ENCODE measurements at regions not wholly inside any gene's neighbourhood (a gene's known extent, or its start where the extent isn't known, plus 50 kb on each side); places are given as distances from the start of the nearest gene placed in this dataset.

DNA sequence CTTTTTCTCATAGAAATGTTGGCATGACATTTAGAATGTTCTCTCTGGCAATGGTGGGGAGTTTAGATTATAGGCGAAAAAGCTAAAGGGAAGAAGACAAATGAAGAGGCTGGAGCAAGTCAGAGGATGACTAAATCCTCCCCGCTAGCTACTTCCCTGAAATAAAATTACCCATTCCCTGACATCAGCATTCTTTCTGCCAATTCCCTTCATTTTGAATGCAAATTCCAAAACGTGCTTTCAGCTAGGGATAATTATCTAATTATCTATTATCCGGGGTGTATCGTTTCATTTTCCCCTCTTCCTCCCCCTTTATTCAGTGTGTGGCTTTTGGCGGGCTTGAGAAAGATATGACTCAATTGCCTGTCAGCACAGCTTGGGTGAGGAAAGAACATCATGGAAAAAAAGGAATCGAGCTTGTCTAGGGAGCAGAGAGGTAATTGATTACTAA lies 672.3 kb downstream of the TNS3 start:
- Histone ChIP-seq H3K9me3 (replicated peaks; ENCODE audit: control insufficient read depth, insufficient read depth, low read length) (no peaks in the 10 kb centered on the region), H3K4me1 (ENCODE audit: control insufficient read depth, insufficient read depth, low read length) (no peaks in the 10 kb centered on the region), H3K27me3 (replicated peaks in 1 of 2; ENCODE audit: control insufficient read depth in 2 of 2, insufficient read depth in 2 of 2, low read length in 1 of 2) (no peaks in the 10 kb centered on the region), H3K79me2 (ENCODE audit: control insufficient read depth, insufficient read depth, low read length) (no peaks in the 10 kb centered on the region), H3K4me2 (ENCODE audit: control insufficient read depth, insufficient read depth) (no peak overlapping the region), H3K36me3 (ENCODE audit: control insufficient read depth in 2 of 2, insufficient read depth in 2 of 2, low read length in 1 of 2) (no peaks in the 10 kb centered on the region), H2AFZ (ENCODE audit: control insufficient read depth, low read depth, low read length) (no peak overlapping the region), H3K9ac (ENCODE audit: control insufficient read depth, insufficient read depth, low read length) (no peak overlapping the region), H3K27ac (ENCODE audit: control insufficient read depth, insufficient read depth) (no peak overlapping the region), H4K20me1 (ENCODE audit: control insufficient read depth, insufficient read depth) (no peaks in the 10 kb centered on the region), H3K4me3 (no peak overlapping the region)
- POLR2A ChIA-PET, result no interaction called here
- FAIRE-seq (no peak), DNase-seq (ENCODE audit: low read depth, low spot score) (no peak), ATAC-seq (no peak)
- WGBS (ENCODE audit: insufficient coverage, insufficient replicate concordance, low lambda C conversion rate, missing lambda C conversion rate), result 24% methylated on average over 7 of the region's 7 CpGs
- intact Hi-C loops (cut with micrococcal nuclease; ENCODE audit: unreplicated experiment) (no loop called here), in situ Hi-C loops (cut with MboI) (no loop called here)
- SMC1A ChIA-PET (ENCODE audit: uncharacterized antibody, unreplicated experiment), result interaction anchor here (1.0 kb wide), 1 partner anchor 70 kb away, joined by 4 read pairs; no protein-coding TSS in a partner anchor
- BruUV-seq (replicated peaks), result no TSS peak
- CTCF ChIA-PET, result interaction anchor here (0.6 to 1.2 kb wide), 2 partner anchors 29 to 30 kb away, joined by 3 to 4 read pairs; no protein-coding TSS in a partner anchor
- RAD21 ChIA-PET (ENCODE audit: unreplicated experiment), result no interaction called here
- TF ChIP-seq JUNB (IDR thresholded peaks at IDR 0.05) (no peak), HCFC1 (IDR thresholded peaks at IDR 0.05; ENCODE audit: low read length) (no peak), CHD2 (IDR thresholded peaks at IDR 0.05; ENCODE audit: borderline replicate concordance, low read depth, low read length) (no peak), RCOR1 (conservative IDR thresholded peaks at IDR 0.05; ENCODE audit: low read depth, low read length) (no peak), ZNF217 (IDR thresholded peaks at IDR 0.05) (no peak), TCF7 (IDR thresholded peaks at IDR 0.05; ENCODE audit: borderline replicate concordance) (no peak), MXI1 (IDR thresholded peaks at IDR 0.05; ENCODE audit: low read depth, low read length) (no peak), IRF4 (IDR thresholded peaks at IDR 0.05; ENCODE audit: low read depth, low read length) (no peak), POU2F2 (IDR thresholded peaks at IDR 0.05; ENCODE audit: borderline replicate concordance, low read depth, low read length) (no peak), PML (IDR thresholded peaks at IDR 0.05; ENCODE audit: low read length) (no peak)
- TF ChIP-seq, protein P1, sequence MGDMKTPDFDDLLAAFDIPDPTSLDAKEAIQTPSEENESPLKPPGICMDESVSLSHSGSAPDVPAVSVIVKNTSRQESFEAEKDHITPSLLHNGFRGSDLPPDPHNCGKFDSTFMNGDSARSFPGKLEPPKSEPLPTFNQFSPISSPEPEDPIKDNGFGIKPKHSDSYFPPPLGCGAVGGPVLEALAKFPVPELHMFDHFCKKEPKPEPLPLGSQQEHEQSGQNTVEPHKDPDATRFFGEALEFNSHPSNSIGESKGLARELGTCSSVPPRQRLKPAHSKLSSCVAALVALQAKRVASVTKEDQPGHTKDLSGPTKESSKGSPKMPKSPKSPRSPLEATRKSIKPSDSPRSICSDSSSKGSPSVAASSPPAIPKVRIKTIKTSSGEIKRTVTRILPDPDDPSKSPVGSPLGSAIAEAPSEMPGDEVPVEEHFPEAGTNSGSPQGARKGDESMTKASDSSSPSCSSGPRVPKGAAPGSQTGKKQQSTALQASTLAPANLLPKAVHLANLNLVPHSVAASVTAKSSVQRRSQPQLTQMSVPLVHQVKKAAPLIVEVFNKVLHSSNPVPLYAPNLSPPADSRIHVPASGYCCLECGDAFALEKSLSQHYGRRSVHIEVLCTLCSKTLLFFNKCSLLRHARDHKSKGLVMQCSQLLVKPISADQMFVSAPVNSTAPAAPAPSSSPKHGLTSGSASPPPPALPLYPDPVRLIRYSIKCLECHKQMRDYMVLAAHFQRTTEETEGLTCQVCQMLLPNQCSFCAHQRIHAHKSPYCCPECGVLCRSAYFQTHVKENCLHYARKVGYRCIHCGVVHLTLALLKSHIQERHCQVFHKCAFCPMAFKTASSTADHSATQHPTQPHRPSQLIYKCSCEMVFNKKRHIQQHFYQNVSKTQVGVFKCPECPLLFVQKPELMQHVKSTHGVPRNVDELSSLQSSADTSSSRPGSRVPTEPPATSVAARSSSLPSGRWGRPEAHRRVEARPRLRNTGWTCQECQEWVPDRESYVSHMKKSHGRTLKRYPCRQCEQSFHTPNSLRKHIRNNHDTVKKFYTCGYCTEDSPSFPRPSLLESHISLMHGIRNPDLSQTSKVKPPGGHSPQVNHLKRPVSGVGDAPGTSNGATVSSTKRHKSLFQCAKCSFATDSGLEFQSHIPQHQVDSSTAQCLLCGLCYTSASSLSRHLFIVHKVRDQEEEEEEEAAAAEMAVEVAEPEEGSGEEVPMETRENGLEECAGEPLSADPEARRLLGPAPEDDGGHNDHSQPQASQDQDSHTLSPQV (IDR thresholded peaks at IDR 0.05), result no peak
- TF ChIP-seq, protein P2, sequence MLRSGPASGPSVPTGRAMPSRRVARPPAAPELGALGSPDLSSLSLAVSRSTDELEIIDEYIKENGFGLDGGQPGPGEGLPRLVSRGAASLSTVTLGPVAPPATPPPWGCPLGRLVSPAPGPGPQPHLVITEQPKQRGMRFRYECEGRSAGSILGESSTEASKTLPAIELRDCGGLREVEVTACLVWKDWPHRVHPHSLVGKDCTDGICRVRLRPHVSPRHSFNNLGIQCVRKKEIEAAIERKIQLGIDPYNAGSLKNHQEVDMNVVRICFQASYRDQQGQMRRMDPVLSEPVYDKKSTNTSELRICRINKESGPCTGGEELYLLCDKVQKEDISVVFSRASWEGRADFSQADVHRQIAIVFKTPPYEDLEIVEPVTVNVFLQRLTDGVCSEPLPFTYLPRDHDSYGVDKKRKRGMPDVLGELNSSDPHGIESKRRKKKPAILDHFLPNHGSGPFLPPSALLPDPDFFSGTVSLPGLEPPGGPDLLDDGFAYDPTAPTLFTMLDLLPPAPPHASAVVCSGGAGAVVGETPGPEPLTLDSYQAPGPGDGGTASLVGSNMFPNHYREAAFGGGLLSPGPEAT (IDR thresholded peaks at IDR 0.05; ENCODE audit: low read depth), result no peak
- TF ChIP-seq, protein P3, sequence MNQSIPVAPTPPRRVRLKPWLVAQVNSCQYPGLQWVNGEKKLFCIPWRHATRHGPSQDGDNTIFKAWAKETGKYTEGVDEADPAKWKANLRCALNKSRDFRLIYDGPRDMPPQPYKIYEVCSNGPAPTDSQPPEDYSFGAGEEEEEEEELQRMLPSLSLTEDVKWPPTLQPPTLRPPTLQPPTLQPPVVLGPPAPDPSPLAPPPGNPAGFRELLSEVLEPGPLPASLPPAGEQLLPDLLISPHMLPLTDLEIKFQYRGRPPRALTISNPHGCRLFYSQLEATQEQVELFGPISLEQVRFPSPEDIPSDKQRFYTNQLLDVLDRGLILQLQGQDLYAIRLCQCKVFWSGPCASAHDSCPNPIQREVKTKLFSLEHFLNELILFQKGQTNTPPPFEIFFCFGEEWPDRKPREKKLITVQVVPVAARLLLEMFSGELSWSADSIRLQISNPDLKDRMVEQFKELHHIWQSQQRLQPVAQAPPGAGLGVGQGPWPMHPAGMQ (IDR thresholded peaks at IDR 0.05; ENCODE audit: borderline replicate concordance), result no peak
- TF ChIP-seq, protein P4, sequence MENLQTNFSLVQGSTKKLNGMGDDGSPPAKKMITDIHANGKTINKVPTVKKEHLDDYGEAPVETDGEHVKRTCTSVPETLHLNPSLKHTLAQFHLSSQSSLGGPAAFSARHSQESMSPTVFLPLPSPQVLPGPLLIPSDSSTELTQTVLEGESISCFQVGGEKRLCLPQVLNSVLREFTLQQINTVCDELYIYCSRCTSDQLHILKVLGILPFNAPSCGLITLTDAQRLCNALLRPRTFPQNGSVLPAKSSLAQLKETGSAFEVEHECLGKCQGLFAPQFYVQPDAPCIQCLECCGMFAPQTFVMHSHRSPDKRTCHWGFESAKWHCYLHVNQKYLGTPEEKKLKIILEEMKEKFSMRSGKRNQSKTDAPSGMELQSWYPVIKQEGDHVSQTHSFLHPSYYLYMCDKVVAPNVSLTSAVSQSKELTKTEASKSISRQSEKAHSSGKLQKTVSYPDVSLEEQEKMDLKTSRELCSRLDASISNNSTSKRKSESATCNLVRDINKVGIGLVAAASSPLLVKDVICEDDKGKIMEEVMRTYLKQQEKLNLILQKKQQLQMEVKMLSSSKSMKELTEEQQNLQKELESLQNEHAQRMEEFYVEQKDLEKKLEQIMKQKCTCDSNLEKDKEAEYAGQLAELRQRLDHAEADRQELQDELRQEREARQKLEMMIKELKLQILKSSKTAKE (IDR thresholded peaks at IDR 0.05; ENCODE audit: low read depth, poor library complexity, severe bottlenecking), result no peak
